ENCODE measurements at regions not wholly inside any gene's neighbourhood (a gene's known extent, or its start where the extent isn't known, plus 50 kb on each side); places are given as distances from the start of the nearest gene placed in this dataset.
A peak's percentile ranks its signal among the peaks of the same experiment; 100 is the strongest.

- intact Hi-C loops (cut with DNase I, micrococcal nuclease), result loop anchor here (1.0 to 10.0 kb wide), 7 partner anchors 48 to 179 kb away; partner anchors contain the start of gene UBL3 (in 1 of the 2)
- Mint-ChIP-seq H3K36me3 (ENCODE audit: low read depth) (no peaks in the 10 kb centered on the region), H3K27me3 (no peaks in the 10 kb centered on the region), H3K4me1 (ENCODE audit: low read depth) (peaks cover 62% of the 10 kb centered on the region), H3K27ac (peak overlapping the region; percentile 93), H3K9me3 (no peaks in the 10 kb centered on the region), H3K4me3 (peak overlapping the region; percentile 90)
- Histone ChIP-seq H3K4me1 (ENCODE audit: insufficient read depth, low read length) (peaks cover 59% of the 10 kb centered on the region), H3K9me3 (ENCODE audit: control insufficient read depth in 1 of 2, insufficient read depth in 1 of 2, low read length in 2 of 2) (no peaks in the 10 kb centered on the region), H3K27me3 (ENCODE audit: control insufficient read depth in 1 of 2, insufficient read depth in 2 of 2, low read length in 2 of 2) (no peaks in the 10 kb centered on the region), H3K27ac (ENCODE audit: low read depth in 1 of 2, low read length in 2 of 2) (peak overlapping the region; percentile 73 to 82), H3K4me3 (ENCODE audit: low read length) (peak overlapping the region; percentile 64), H3K36me3 (ENCODE audit: insufficient read depth, low read length) (no peaks in the 10 kb centered on the region)
- DNase-seq (peak in 1 of 14 experiments; percentile 29), ATAC-seq (ENCODE audit: poor library complexity) (peak; percentile 7)
- CTCF ChIA-PET, result interaction anchor here (1.2 to 3.4 kb wide), 3 partner anchors 11 to 178 kb away, joined by 4 to 19 read pairs (median 11); no protein-coding TSS in a partner anchor
- TF ChIP-seq CTCF (IDR thresholded peaks at IDR 0.05), result no peak
- POLR2A ChIA-PET, result interaction anchor here (0.5 to 9.2 kb wide), 18 partner anchors 11 to 682 kb away, joined by 3 to 184 read pairs (median 11); partner anchors contain the start of genes UBL3 and USPL1
Observed at GRCh38 chr13:29934531-29935308, 84.3 kb upstream of the UBL3 start.

- Histone ChIP-seq H3K4me1 (ENCODE audit: insufficient read depth, low read length) (peaks cover 46% of the 10 kb centered on the region), H3K27me3 (ENCODE audit: control insufficient read depth in 1 of 2, insufficient read depth in 2 of 2, low read length in 2 of 2) (no peaks in the 10 kb centered on the region), H3K4me3 (ENCODE audit: low read length) (no peak overlapping the region), H3K9me3 (ENCODE audit: control insufficient read depth in 1 of 2, insufficient read depth in 1 of 2, low read length in 2 of 2) (no peaks in the 10 kb centered on the region), H3K36me3 (ENCODE audit: insufficient read depth, low read length) (no peaks in the 10 kb centered on the region), H3K27ac (ENCODE audit: low read depth in 1 of 2, low read length in 2 of 2) (no peak overlapping the region)
- TF ChIP-seq CTCF (IDR thresholded peaks at IDR 0.05), result no peak
- ChIA-PET CTCF (interaction anchor here (1.2 kb wide), 1 partner anchor 9 kb away, joined by 3 read pairs; no protein-coding TSS in a partner anchor), POLR2A (interaction anchor here (6.1 kb wide), 1 partner anchor 84 kb away, joined by 184 read pairs; the partner anchor contains the start of gene UBL3)
- H3K4me1 Mint-ChIP-seq (ENCODE audit: low read depth), result peaks cover 50% of the 10 kb centered on the region
- H3K4me3 Mint-ChIP-seq, result no peak overlapping the region
- no peak for ATAC-seq (ENCODE audit: poor library complexity)
- no peaks in the 10 kb centered on the region for H3K36me3 Mint-ChIP-seq (ENCODE audit: low read depth)
- no peaks in the 10 kb centered on the region for H3K27me3 Mint-ChIP-seq
- H3K9me3 Mint-ChIP-seq, result no peaks in the 10 kb centered on the region
- DNase-seq, result no peak
- intact Hi-C loops (cut with DNase I, micrococcal nuclease), result loop anchor here in 1 of 2 experiments (5.0 to 10.0 kb wide), 2 partner anchors 81 to 159 kb away; partner anchors contain the start of gene UBL3
- H3K27ac Mint-ChIP-seq, result no peak overlapping the region
Observed at GRCh38 chr13:29933401-29933800, 83.0 kb upstream of the UBL3 start.

- ChIA-PET CTCF (no interaction called here), POLR2A (no interaction called here)
- DNase-seq, result no peak
- no peaks in the 10 kb centered on the region for H3K9me3 Mint-ChIP-seq
- intact Hi-C loops (cut with DNase I, micrococcal nuclease), result loop anchor here in 1 of 2 experiments (5.0 to 10.0 kb wide), 2 partner anchors 79 to 157 kb away; partner anchors contain the start of gene UBL3
- no peaks in the 10 kb centered on the region for H3K9me3 ChIP-seq (ENCODE audit: control insufficient read depth in 1 of 2, insufficient read depth in 1 of 2, low read length in 2 of 2)
- no peaks in the 10 kb centered on the region for H3K27me3 Mint-ChIP-seq
- no peak for TF ChIP-seq CTCF (IDR thresholded peaks at IDR 0.05)
- H3K4me1 Mint-ChIP-seq (ENCODE audit: low read depth), result peaks cover 33% of the 10 kb centered on the region
- no peak overlapping the region for H3K4me3 Mint-ChIP-seq
- no peaks in the 10 kb centered on the region for H3K36me3 ChIP-seq (ENCODE audit: insufficient read depth, low read length)
- H3K36me3 Mint-ChIP-seq (ENCODE audit: low read depth), result no peaks in the 10 kb centered on the region
- no peak overlapping the region for H3K27ac ChIP-seq (ENCODE audit: low read depth in 1 of 2, low read length in 2 of 2)
- no peaks in the 10 kb centered on the region for H3K27me3 ChIP-seq (ENCODE audit: control insufficient read depth in 1 of 2, insufficient read depth in 2 of 2, low read length in 2 of 2)
- peaks cover 31% of the 10 kb centered on the region for H3K4me1 ChIP-seq (ENCODE audit: insufficient read depth, low read length)
- no peak overlapping the region for H3K27ac Mint-ChIP-seq
- no peak overlapping the region for H3K4me3 ChIP-seq (ENCODE audit: low read length)
- no peak for ATAC-seq (ENCODE audit: poor library complexity)
Observed at GRCh38 chr13:29931696-29932095, 81.3 kb upstream of the UBL3 start.
